ENCODE measurements at regions not wholly inside any gene's neighbourhood (a gene's known extent, or its start where the extent isn't known, plus 50 kb on each side); places are given as distances from the start of the nearest gene placed in this dataset.
A peak's percentile ranks its signal among the peaks of the same experiment; 100 is the strongest.

- H3K4me3 ChIP-seq (replicated peaks in 1 of 2; ENCODE audit: low read depth in 2 of 2, low read length in 2 of 2) = no peak overlapping the region
- TF ChIP-seq, protein P1, sequence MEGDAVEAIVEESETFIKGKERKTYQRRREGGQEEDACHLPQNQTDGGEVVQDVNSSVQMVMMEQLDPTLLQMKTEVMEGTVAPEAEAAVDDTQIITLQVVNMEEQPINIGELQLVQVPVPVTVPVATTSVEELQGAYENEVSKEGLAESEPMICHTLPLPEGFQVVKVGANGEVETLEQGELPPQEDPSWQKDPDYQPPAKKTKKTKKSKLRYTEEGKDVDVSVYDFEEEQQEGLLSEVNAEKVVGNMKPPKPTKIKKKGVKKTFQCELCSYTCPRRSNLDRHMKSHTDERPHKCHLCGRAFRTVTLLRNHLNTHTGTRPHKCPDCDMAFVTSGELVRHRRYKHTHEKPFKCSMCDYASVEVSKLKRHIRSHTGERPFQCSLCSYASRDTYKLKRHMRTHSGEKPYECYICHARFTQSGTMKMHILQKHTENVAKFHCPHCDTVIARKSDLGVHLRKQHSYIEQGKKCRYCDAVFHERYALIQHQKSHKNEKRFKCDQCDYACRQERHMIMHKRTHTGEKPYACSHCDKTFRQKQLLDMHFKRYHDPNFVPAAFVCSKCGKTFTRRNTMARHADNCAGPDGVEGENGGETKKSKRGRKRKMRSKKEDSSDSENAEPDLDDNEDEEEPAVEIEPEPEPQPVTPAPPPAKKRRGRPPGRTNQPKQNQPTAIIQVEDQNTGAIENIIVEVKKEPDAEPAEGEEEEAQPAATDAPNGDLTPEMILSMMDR (IDR thresholded peaks at IDR 0.05; ENCODE audit: low read depth, low read length) = no peak
- no peak for DNase-seq (ENCODE audit: low read depth in 2 of 2)
Measured at GRCh38 chr9:110006657-110007056, 201.3 kb downstream of the C9orf152 start.

DNA sequence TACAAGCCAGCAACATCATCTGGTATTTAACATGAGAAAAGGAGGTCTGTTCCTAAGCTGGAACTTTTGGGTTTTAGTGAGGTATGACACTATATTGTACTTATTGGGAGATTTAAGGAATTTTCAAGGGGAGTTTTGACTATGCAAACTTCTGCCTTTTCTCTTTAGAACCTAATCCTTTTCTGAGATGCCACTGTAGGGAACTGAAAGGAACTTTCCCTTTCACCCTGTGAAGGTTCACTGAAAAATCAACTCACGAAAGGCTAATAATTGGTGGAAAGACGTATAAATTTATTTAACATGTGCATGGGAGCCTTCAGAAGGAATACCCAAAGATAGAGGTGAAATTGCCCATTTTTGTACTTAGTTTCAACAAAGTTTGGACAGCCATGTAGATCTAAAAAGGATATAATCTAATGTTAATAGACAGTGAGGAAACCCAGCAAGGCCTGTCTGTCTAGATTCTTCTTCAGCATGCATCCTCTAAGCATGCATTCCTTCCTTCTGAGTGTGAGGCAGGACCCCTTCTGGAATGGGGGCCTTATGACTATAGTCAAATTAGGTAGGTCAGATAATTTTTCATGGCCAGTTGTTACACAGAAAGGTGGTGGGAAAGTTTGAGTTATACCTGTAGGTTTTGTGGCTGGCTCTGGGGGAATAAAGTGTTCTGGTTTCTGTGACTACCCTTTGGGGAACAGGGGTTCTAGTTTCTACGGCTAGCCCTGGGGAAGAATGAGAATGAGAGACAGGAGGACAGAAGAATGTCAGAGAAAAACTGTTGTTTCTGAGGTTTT, 200.3 kb downstream of the C9orf152 start:
- no peak overlapping the region for H3K4me3 ChIP-seq (replicated peaks in 1 of 2; ENCODE audit: low read depth in 2 of 2, low read length in 2 of 2)
- TF ChIP-seq, protein P1 (IDR thresholded peaks at IDR 0.05; ENCODE audit: low read depth, low read length) = no peak
- DNase-seq (ENCODE audit: low read depth in 2 of 2) = no peak

DNA sequence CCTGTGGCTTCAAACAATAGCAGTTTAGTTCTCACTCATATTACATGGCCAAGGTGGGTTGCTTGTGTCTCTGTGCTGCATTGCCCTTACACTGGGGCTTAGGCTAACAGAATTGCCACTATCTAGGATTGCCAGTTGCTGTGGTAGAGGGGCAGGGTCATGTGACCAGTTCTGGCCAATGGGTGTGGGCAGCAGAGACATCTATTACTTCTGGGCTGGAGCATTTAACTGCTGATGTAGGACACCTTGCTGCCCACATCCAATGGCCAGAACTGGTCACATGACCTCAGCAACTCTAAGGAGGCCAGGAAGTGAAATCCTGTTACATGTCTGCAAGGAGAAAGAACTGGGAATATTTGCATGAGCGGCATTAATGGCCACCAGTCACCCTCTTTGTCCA, 199.3 kb downstream of the C9orf152 start:
- no peak for DNase-seq (ENCODE audit: low read depth in 2 of 2)
- no peak overlapping the region for H3K4me3 ChIP-seq (replicated peaks in 1 of 2; ENCODE audit: low read depth in 2 of 2, low read length in 2 of 2)
- TF ChIP-seq, protein P1 (IDR thresholded peaks at IDR 0.05; ENCODE audit: low read depth, low read length) = no peak

GRCh38 chr9:110011628-110012320, 196.2 kb downstream of the C9orf152 start:
- DNase-seq (ENCODE audit: low read depth in 2 of 2) = no peak
- TF ChIP-seq, protein P1 (IDR thresholded peaks at IDR 0.05; ENCODE audit: low read depth, low read length) = no peak
- H3K4me3 ChIP-seq (replicated peaks in 1 of 2; ENCODE audit: low read depth in 2 of 2, low read length in 2 of 2) = no peak overlapping the region

DNA sequence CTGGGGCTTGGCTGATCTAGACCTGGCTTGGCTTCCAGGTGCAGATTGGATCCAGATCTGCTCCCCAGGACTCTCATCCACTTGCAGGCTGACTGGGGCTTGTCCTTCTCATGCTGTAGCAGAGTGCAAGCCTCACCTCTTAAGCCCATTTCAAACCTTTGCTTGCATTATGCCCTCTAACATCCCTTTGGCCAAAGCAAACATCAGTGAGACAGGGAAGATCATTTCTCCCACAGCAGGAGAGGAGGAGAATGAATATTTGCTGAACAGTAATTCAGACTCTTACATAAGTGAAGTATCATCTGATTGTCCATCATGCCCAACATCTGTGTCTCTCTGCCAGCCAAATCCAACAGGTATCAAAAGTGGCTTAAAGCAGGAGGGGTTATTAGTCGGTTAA, 194.9 kb downstream of the C9orf152 start:
- TF ChIP-seq, protein P1 (IDR thresholded peaks at IDR 0.05; ENCODE audit: low read depth, low read length) = no peak
- DNase-seq (ENCODE audit: low read depth in 2 of 2) = no peak
- H3K4me3 ChIP-seq (replicated peaks in 1 of 2; ENCODE audit: low read depth in 2 of 2, low read length in 2 of 2) = no peak overlapping the region

DNA sequence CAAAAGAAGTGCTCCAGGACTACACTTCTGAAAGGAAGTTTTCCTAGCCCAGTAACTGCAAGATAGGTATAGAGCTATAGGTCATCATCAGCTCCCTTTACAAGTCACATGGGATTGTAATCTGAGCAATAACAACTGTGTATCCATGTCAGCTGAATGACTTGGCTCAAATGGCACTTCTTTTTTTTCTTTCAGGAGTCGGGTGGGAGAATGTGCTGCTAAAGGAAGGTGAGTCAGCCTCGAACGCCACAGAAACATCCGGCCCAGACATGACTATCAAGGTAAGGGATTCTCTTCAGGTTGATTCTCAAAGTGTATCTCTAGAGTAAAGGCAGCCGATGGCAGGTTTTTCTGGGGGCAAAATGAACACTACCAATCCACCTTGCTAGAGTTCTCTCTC, 192.2 kb downstream of the C9orf152 start:
- TF ChIP-seq, protein P1 (IDR thresholded peaks at IDR 0.05; ENCODE audit: low read depth, low read length) = no peak
- no peak overlapping the region for H3K4me3 ChIP-seq (replicated peaks in 1 of 2; ENCODE audit: low read depth in 2 of 2, low read length in 2 of 2)
- DNase-seq (ENCODE audit: low read depth in 2 of 2) = peak; percentile 62 to 96
